GM12864 (cell line): ENCODE measurements at regions not wholly inside any gene's neighbourhood (a gene's known extent, or its start where the extent isn't known, plus 50 kb on each side); places are given as distances from the start of the nearest gene placed in this dataset.

Experiments
- DNase-seq: peaks from one replicate; pipeline ENCODE4 v3.0.0-alpha.2; 2011; ENCODE audit warnings: low read depth
- H3K4me3 ChIP-seq: 2 replicates; pipeline ENCODE4 v1.5.1; 2011; ENCODE audit warnings: mild to moderate bottlenecking, low read depth, low read length, control low read depth
- TF ChIP-seq, protein P1 (sequence below): IDR thresholded peaks from 2 replicates; pipeline ENCODE4 v1.5.1; 2011; ENCODE audit warnings: low read depth, mild to moderate bottlenecking, moderate library complexity, low read length, control low read depth, inconsistent platforms; ENCODE audit errors: missing control alignments

DNA sequence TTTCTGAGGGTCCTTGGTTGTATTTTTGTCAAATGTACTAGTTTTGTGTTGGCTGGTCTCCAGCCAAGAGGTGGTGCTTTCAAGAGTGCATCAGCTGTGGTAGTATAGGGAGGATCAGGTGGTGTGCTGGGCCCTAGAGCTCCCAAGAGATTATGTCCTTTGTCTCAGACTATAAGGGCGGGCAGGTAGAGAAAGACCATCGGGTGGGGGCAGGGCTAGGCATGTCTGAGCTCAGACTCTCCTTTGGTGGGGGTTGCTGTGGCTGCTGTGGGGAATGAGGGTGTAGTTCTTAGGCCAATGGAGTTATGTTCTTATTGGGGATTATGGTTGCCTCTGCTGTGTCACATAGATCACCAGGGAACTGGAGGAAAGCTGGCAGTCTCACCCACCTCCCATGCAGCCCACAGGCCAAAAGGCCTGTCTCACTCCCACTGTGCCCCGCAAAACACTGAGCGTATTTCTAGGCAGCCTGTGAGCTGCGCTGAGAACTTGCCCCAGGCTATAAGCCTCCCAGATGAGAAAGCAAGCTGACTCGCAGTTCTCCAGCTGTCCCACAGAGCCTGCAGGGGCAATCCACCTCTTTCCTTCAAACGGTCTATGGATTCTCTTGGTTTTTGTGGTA is 1066.7 kb downstream of the GRM8 start:
- TF ChIP-seq, protein P1, sequence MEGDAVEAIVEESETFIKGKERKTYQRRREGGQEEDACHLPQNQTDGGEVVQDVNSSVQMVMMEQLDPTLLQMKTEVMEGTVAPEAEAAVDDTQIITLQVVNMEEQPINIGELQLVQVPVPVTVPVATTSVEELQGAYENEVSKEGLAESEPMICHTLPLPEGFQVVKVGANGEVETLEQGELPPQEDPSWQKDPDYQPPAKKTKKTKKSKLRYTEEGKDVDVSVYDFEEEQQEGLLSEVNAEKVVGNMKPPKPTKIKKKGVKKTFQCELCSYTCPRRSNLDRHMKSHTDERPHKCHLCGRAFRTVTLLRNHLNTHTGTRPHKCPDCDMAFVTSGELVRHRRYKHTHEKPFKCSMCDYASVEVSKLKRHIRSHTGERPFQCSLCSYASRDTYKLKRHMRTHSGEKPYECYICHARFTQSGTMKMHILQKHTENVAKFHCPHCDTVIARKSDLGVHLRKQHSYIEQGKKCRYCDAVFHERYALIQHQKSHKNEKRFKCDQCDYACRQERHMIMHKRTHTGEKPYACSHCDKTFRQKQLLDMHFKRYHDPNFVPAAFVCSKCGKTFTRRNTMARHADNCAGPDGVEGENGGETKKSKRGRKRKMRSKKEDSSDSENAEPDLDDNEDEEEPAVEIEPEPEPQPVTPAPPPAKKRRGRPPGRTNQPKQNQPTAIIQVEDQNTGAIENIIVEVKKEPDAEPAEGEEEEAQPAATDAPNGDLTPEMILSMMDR = no peak
- no peak overlapping the region for H3K4me3 ChIP-seq
- no peak for DNase-seq

DNA sequence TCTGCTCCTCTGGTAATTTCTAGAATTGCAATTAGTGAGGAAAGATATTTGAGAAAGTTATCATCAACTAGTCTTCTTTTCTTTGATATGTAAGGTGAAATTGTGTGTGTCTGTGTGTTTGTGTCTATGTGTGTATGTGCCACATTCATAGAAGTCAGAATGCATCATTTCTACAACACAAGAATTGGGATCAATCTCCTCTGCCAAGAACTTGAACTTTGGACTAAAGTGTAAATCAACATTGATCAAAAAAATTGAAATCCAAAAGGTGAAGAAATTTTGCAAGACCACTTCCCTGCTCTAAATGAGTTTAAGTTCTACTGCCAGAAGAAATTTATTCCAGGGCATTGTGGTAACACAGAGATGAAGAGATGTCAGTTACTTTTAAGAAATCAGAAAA is 1072.8 kb downstream of the GRM8 start:
- DNase-seq = no peak
- no peak overlapping the region for H3K4me3 ChIP-seq
- TF ChIP-seq, protein P1 = no peak

DNA sequence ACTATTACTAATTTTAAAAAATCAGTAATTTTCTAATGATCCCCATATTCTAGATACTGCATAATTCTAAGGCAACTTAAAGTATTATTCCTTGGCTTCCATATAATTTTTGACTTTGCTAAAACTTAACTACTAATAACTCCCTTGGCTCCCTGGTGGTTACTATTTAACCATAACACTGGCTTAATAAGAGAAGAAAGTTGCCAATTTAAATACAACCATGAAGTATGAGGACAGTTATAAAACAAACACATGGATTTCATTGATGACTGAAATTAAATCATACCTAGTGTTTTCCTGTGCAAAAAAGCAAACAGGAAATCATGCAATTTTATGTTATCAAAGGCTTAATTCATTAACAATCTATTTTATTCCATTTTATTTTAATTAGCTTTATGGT is 1073.9 kb downstream of the GRM8 start:
- TF ChIP-seq, protein P1 = no peak
- no peak overlapping the region for H3K4me3 ChIP-seq
- DNase-seq = no peak

DNA sequence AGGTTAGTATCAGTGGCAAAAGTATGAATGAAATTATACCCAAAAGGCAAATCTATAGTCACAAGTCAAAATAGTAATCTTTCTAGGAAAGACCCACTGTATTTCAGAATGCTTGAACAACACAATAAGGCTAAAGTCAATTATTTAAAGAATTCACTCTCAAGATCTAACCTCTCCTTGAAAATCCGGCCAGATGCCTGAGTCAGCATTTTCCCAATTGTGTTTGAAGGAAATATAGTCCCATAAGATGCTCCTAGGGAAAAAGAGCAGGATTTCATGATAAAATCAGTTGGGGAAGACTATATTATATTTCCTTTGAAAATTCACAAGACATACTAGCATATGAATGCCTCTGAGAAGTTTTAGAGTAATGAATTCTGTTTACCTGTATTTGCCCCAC is 1075.0 kb downstream of the GRM8 start:
- H3K4me3 ChIP-seq = no peak overlapping the region
- TF ChIP-seq, protein P1 = no peak
- DNase-seq = no peak

DNA sequence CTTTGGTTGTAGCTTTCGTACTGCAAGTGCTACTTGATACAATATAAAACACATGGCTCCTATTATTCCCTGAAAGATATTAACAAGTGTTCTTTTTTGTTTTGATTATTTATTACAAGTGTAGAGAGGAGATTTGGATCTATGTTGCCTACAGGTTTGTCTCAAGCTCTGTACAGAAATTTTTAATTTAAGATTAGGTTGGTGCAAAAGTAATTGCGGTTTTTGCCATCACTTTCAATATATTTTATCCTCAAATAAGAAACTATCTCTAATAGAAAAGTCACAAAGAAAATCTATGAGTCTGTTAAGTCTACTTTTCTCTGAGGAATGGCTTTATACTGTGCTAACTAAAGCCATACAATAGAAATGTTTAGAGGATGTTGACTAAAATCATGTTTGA is 1086.1 kb downstream of the GRM8 start:
- TF ChIP-seq, protein P1 = no peak
- no peak for DNase-seq
- H3K4me3 ChIP-seq = no peak overlapping the region

DNA sequence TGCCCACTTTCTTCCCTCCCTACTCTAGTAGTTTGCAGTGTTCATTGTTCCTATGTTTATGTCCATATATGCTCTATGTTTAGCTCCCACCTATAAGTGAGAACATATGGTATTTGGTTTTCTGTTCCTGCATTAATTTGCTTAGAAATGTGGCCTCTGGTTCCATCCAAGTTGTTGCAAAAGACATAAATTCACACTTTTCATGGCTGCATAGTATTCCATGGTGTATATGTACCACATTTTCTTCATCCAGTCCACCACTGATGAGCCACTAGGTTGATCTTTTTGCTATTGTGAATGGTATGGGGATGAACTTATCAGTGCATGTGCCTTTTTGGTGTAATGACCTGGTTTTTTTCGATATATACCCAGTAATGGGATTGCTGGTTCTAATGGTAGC is 1089.1 kb downstream of the GRM8 start:
- TF ChIP-seq, protein P1 = no peak
- no peak for DNase-seq
- H3K4me3 ChIP-seq = no peak overlapping the region

DNA sequence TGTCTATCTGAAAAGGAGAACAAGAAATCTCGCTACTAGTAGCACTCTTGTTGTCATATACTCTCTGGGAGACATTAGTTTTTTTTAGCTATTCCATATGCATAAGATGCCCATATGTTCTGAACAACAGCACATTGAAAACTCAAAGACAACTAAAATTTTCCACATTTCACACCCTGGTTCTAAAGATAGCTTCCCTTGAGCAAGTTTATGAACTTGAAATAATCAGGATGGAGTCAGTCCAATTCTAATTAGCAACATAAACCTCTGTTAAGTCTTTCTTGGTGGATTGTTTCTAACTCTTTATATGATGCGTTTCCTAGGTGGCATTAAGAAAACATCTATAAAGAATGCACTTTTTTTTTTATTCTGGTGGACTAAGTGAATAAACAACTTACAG is 1095.3 kb downstream of the GRM8 start:
- DNase-seq = no peak
- TF ChIP-seq, protein P1 = no peak
- no peak overlapping the region for H3K4me3 ChIP-seq
